ENCODE measurements at regions not wholly inside any gene's neighbourhood (a gene's known extent, or its start where the extent isn't known, plus 50 kb on each side); places are given as distances from the start of the nearest gene placed in this dataset.

DNA sequence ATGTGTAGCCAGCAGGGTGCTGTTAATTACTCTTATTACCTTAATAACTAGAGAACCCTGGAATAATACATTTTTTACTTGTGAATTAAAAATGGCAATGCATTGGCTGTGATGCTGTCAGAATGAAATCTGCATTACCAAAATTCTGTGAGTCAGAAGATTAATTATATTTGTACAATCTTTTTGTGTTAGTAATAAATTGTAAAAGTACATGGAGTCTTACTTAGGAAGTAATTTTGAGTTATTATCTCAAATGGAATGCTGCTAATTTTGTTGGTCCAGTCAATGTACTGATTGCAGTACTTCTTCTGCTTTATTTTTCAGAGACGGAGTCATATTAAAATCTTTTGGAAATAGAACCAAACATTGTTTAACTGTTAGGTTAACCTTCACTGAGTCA, 152.0 kb upstream of the SLC10A2 start:
- TF ChIP-seq ZNF133 (tag by site-specific recombination; IDR thresholded peaks at IDR 0.05) (no peak), YY1 (tag by site-specific recombination; IDR thresholded peaks at IDR 0.05) (no peak), ZNF777 (tag by site-specific recombination; IDR thresholded peaks at IDR 0.05; ENCODE audit: borderline replicate concordance) (no peak), ZNF16 (tag by site-specific recombination; IDR thresholded peaks at IDR 0.05; ENCODE audit: low read depth) (no peak), BCL11B (tag by site-specific recombination; IDR thresholded peaks at IDR 0.05; ENCODE audit: low read depth) (no peak), ZBTB1 (tag by site-specific recombination; IDR thresholded peaks at IDR 0.05) (no peak), ZSCAN30 (tag by site-specific recombination; IDR thresholded peaks at IDR 0.05) (no peak)
- TF ChIP-seq, protein P1, sequence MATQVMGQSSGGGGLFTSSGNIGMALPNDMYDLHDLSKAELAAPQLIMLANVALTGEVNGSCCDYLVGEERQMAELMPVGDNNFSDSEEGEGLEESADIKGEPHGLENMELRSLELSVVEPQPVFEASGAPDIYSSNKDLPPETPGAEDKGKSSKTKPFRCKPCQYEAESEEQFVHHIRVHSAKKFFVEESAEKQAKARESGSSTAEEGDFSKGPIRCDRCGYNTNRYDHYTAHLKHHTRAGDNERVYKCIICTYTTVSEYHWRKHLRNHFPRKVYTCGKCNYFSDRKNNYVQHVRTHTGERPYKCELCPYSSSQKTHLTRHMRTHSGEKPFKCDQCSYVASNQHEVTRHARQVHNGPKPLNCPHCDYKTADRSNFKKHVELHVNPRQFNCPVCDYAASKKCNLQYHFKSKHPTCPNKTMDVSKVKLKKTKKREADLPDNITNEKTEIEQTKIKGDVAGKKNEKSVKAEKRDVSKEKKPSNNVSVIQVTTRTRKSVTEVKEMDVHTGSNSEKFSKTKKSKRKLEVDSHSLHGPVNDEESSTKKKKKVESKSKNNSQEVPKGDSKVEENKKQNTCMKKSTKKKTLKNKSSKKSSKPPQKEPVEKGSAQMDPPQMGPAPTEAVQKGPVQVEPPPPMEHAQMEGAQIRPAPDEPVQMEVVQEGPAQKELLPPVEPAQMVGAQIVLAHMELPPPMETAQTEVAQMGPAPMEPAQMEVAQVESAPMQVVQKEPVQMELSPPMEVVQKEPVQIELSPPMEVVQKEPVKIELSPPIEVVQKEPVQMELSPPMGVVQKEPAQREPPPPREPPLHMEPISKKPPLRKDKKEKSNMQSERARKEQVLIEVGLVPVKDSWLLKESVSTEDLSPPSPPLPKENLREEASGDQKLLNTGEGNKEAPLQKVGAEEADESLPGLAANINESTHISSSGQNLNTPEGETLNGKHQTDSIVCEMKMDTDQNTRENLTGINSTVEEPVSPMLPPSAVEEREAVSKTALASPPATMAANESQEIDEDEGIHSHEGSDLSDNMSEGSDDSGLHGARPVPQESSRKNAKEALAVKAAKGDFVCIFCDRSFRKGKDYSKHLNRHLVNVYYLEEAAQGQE (tag by site-specific recombination; IDR thresholded peaks at IDR 0.05), result no peak
- TF ChIP-seq, protein P2, sequence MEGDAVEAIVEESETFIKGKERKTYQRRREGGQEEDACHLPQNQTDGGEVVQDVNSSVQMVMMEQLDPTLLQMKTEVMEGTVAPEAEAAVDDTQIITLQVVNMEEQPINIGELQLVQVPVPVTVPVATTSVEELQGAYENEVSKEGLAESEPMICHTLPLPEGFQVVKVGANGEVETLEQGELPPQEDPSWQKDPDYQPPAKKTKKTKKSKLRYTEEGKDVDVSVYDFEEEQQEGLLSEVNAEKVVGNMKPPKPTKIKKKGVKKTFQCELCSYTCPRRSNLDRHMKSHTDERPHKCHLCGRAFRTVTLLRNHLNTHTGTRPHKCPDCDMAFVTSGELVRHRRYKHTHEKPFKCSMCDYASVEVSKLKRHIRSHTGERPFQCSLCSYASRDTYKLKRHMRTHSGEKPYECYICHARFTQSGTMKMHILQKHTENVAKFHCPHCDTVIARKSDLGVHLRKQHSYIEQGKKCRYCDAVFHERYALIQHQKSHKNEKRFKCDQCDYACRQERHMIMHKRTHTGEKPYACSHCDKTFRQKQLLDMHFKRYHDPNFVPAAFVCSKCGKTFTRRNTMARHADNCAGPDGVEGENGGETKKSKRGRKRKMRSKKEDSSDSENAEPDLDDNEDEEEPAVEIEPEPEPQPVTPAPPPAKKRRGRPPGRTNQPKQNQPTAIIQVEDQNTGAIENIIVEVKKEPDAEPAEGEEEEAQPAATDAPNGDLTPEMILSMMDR (tag by site-specific recombination; IDR thresholded peaks at IDR 0.05), result no peak
